ENCODE measurements at regions not wholly inside any gene's neighbourhood (a gene's known extent, or its start where the extent isn't known, plus 50 kb on each side); places are given as distances from the start of the nearest gene placed in this dataset.

GRCh38 chr20:60096166-60096565 is 137.9 kb downstream of the CDH26 start:
- TF ChIP-seq REST (IDR thresholded peaks at IDR 0.05; ENCODE audit: insufficient read depth in 1 of 2, low read depth in 2 of 2, low read length in 2 of 2): no peak
- TF ChIP-seq POLR2AphosphoS5 (IDR thresholded peaks at IDR 0.05; ENCODE audit: low read depth, low read length): no peak
- no peak for TF ChIP-seq TAF1 (IDR thresholded peaks at IDR 0.05; ENCODE audit: borderline replicate concordance, insufficient read depth, low read length)
- no peak for TF ChIP-seq SIN3A (IDR thresholded peaks at IDR 0.05; ENCODE audit: borderline replicate concordance, insufficient read depth, low read length)

All from PFSK-1 (cell line).